ENCODE measurements at regions not wholly inside any gene's neighbourhood (a gene's known extent, or its start where the extent isn't known, plus 50 kb on each side); places are given as distances from the start of the nearest gene placed in this dataset.

DNA sequence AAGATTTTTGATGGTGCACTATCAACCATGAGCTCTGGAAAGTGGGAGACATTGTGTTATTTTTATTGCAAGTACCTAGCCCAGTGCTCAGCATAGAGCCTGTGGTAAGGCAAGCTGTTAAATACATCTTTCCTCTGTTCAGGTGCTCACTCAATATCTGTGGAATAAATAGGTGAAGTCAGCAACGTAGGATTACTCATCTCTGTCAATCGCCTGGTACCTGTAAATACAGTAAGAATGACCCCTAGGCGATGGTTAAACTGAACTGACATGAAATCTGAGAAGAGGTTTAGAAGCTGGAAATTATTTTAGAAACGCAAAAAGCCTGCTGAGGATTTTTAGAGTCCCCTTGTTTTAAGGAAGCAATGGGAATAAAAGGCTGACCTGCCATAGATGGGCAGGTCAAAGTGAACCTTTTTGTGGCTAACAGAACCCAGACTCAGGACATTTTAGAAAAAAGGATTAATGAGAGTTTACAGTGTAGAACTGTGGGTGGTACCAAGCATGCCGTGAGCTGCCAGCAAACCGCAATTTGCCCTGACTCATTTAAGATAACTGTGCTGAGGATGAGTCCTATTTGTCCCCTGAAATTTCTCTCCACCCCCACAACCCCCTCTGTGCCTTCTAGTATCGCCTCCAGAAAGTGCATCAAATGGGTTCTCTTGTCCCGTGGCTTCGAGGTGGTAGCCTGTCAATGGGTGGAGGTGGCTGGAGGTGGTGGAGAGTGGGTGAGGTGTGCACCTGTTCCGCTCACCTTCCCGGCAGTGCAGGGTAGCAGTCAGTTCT, 375.1 kb downstream of the MED10 start:
- no peak for DNase-seq (ENCODE audit: low read depth)

DNA sequence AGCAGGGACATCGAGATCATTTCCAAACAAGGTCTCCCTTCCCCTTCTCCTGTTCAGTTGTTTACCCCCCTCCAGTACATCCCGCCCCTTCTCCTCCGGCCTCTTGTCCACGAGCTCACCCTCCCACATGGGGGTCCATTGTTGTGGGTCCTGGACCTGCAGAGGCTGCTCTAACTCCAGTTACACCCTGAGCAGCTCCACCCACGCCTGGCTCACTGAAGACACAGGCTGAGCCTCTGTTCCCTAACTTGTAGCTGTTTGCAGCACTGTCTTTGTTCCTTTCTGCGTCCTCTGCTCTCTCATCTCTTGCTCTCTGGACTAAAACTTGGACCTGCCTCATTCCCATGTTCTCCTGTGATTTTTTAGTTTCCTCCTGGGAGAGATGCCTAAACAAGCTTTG, 377.5 kb downstream of the MED10 start:
- DNase-seq (ENCODE audit: low read depth), result no peak

DNA sequence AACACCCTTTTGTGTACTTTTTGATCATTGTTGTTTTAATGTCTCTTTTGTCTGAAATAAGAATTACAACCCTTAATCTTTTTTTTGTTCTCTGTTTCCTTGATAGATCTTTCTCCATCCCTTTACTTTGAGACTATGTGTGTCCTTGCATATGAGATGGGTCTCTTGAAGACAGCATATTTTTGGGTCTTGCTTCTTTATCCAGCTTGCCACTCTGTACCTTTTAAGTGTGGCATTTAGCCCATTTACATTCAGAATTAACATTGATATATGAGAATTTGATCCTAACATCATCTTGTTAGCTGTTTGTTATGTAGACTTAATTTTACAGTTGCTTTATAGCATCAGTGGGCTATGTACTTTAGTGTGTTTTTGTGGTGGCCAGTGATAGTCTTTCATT, 382.5 kb downstream of the MED10 start:
- no peak for DNase-seq (ENCODE audit: low read depth)

DNA sequence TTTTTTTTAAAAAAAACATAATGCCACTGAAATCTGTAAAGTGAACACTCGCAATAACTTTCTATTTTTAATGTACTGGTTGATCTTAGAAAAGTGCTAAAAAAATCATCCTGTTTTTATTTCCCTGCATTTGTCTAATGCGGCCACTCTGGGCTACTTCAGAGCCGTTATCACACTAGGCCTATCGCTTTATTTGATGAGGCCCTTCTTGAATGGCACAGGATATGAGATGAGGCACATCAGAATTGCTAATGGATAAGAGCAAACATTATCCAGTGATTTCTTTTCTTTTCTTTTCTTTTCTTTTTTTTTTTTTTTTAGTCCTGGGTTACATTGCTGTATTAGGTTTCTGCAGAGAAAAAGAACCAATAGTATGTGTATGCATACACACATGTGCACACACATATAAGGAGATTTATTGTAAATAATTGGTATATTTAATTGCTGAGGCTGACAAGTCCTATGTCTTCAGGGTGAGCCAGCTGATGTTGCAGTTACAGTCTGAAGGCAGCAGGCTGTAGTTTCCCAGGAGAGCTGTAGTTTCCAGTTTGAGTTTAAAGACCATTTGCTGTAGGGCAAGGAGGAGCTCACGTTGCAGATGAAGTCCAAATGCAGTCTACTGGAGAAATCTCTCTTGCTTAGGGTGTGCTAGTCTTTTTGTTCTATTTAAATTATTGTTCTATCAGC, 391.7 kb downstream of the MED10 start:
- no peak for DNase-seq (ENCODE audit: low read depth)

DNA sequence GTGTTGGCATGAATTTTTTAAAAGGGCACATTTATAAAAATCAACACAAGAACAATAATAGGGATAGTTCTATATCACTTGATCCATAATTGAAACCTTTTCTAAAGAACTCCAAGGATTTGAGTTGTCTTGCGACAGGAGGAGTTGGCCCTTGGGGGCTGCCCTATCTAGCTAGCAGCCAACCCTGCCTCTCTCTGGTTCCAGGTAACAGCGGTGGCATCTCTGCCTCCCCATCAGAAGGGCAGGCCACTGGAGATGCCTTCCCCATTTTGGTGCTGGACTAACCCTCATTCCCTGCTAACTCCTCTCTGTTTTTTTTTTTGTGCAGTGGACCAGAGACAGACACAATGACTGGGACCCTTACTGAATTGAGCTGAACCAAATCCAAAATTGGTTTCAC, 393.0 kb downstream of the MED10 start:
- no peak for DNase-seq (ENCODE audit: low read depth)

DNA sequence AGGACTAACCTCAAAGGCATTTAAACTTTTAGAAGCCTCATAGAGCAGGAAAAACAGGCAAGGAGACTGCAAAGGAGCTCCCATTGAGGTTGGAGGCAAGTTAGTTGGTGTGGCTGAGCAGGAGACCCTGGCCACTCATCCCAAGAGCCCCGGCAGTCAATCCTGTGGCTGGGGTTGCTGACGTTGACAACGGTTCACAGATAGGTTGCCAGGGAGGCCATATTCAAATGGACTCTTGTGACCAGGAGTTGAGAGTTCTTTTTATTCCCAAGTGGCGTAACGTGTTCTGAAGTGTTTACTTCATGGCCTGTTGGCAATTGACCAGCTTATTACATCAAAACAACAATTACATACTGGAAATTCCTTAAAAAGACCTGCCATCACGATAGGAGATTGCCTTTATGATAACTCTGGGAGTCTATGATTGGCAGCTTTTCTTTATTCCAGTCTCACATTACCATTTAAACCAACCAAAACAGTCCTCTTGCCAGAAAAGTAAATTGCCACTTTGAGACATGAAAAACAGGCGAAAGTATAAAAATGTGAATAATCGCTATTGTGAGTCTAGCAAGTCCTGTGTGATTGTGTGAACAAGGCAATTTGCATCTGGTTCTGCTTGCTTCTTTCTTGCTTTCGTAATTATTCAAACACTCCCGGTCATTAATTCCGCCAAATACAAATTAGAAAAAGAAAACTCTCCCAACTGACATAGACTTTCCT, 394.9 kb downstream of the MED10 start:
- no peak for DNase-seq (ENCODE audit: low read depth)

DNA sequence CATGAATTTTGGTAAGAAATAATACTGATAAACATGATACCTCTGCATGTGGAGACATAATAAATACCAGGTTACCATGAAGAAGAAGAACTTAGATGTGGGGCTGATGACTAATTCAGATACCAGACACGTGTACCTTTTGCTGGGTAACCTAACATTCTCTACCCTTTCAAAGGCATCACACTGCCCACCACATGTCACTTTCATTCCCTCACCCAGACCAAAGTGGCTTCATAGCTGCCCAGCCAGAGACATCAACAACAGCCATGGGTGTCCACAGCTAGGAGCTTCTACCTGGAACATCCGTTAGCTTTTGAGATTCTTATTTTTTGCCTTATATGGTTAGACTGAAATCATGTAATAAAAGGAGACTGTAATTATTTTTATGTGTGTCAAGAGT, 396.8 kb downstream of the MED10 start:
- no peak for DNase-seq (ENCODE audit: low read depth)

DNA sequence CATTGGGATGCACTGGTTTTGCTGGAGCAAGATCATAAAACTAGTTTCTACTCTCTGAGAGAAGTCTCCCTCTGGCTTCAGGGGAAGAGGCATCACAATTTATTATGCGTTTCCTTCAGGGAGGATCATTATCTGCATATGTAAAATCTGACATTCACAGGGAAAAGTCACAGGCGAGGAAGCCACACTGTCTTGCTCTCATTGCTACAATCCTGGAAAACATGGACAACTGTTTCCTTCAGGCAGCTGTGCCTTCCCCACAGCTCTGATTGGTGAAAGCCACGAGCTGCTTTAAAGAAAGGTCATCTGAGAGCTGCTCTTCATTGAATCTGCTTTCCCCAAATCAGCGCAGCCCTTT, 397.8 kb downstream of the MED10 start:
- DNase-seq (ENCODE audit: low read depth), result no peak

DNA sequence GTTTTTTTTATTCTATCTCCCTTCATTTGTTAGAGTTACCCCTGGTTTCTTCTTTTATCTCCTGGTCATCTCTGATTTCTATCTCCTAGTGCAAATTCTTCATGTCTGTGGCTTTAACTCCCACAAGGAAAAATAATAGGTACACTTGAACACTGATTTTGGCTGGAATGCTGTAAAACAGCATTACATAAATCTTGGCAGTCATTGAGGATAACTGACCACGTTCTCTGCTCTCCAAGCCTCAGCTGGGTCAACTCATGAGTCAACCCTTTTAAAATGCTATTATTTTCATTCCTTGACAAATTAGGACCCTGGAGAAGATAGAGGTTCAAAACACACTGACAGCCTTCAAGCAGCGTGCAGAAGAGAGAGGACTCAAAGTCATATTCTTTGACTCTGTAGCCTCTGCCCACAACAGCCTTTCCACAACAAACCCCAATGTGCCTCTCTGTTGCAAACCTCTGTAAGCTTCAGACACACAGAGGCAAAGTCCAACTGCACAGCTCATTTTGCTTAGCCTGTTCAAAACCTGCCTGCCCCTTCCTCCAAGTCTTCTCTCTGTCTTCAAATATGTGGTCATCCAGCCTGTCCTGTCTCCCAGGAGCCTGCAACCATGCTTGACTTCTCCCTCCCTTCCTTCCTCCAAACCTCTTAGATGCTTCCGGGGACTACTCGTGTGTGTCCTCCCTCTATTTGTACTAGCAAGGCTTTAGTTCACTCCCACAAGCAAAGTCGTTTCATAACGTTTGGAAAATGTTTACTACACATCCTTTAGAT, 398.4 kb downstream of the MED10 start:
- no peak for DNase-seq (ENCODE audit: low read depth)

DNA sequence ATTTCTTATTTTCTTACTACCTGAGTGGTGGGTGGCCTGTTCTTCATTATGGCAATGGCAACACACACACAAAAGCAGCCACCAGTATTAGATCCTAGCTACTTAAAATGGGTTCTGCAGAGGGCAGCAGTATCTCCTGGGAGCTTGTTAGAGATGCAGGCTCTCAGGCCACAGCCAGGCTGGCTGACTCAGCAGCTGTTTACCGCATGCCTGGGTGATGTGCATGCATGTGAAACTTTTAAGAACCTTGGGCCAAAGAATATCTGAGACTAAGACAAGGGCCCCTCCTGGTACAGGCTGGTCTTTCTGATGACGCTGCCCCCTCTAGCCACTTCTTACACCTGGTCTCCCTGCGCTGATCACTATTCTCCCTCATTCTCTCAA, 399.0 kb downstream of the MED10 start:
- DNase-seq (ENCODE audit: low read depth), result no peak

DNA sequence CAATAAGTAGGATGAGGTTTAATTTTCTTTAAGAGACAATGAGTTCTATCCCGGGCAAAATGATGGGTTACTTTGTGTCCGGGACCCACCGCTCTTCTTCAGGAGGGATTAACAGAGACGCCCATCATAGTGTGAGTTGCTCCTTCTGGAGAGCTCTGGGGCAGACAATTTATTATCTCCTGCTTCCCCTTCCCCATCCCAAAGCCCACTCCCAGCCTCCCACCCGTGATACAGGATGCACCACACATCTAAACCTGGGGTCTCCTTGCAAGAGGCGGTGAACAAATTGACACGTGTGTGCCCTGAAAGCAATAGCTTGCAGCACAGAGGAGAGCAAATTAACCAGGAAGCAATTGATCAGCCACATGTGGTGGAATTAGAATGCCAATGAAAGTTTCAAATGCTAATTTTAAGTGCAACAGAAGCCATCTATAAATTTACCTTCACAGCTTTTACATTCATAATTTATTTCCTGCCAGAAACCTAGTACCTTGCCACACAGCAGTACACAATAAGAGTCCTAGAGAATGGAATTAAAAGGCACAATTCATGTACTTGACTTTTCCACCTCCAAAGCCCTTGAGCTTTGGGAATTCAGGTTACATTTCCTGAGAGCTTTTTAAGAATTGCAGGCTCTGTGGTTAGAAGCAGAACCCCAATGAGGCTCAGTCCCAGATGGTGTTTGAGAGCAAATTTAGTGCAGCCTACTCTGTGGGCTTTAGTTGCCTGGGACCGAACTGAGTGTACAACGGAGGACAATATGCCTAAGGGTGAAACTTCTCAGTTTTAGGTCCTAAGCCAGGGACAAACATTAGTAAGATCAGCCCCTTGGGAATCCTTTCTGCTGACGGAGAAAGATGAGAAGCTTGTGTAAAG, 399.6 kb downstream of the MED10 start:
- no peak for DNase-seq (ENCODE audit: low read depth)

DNA sequence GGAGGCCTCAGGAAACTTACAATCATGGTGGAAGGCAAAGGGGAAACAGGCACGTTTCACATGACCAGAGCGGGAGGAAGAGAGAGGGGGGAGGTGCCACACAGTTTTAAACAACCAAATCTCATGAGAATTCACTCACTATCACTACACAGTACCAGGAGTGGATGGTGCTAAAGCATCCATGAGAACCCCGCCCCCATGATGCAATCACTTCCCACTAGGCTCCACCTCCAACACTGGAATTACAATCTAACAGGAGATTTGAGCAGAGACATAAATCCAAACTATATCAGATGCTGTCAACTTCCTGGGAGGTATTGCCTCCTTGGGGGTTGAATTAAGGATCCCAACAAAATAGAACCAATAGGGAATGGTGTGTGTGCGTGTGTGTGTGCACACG, 407.1 kb downstream of the MED10 start:
- DNase-seq (ENCODE audit: low read depth), result no peak

DNA sequence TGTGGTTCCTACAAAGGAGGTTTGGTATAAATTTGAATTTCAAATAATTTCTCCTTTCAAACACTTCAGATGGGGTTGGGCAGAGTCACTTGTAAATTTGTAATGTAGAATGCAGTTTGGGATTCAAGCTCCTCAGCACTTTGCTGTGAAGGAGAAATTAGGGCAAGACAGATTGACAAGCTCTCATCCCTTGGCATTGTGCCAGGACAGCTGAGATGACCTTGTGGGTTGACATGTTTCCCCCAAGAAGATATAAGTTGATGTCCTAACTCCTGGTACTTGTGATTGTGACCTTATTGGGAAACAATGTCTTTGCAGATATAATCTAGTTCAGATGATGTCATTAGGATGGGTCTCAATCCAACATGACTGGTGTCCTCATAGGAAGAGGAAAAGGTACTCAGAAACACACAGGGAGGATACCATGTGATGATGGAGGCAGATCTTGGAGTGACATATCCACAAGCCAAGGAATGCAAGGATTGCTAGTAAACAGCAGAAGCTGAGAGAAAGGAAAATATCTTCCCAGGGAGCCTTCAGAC, 408.3 kb downstream of the MED10 start:
- DNase-seq (ENCODE audit: low read depth), result no peak

DNA sequence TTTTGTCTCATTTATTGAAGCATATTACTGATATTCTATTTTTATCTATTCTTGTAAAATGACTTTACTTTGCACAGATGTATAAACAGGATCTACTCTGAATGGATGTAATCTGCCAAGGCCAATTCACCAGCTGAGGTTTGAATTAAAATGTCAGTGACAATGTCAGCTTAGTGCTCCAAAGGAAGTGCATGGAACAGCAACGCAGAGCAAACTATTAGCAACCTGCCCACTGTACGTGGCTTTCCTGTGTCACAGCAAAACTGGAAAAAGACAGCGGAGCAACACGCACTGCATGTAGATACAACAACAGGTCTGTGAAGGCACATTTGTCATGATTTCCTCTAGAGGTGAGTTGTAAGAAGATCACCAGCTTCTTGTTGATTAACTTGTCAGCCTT, 409.4 kb downstream of the MED10 start:
- DNase-seq (ENCODE audit: low read depth), result no peak

DNA sequence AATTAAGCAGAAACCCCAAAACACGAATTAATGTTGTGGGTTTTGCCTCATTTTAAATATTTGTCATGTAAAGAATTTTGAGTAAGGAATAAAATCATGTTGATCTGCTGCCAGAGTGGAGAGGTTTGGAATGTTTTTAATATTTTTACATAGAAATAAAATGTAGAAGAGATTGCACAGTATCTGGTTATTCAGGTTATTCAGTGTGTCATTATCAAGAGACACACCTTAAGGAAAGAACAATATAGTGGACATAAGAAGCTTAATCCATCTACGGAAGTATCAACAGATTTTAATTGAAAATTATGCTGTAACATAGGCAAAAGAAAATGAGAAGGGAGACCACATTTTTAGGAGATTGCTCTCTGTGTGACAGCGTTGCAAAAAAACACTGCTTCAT, 410.4 kb downstream of the MED10 start:
- no peak for DNase-seq (ENCODE audit: low read depth)

DNA sequence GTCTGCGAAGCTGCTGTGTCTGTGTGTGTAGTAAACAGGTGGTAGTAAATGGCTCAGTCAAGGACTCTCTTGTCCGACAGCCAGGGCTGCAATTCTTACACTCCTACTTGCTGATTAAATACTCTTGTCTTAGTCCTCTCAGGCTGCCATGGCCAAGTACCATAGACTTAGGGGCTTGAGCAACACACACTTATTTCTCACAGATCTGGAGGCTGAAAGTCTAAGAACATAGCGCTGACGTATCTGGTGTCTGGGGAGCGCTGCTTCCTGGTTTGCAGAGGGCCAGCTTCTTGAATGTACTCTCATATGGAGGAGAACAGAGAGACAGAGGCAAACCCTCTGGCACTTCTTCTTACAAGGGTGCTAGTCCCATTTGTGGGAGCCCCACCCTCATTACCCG, 411.0 kb downstream of the MED10 start:
- no peak for DNase-seq (ENCODE audit: low read depth)

DNA sequence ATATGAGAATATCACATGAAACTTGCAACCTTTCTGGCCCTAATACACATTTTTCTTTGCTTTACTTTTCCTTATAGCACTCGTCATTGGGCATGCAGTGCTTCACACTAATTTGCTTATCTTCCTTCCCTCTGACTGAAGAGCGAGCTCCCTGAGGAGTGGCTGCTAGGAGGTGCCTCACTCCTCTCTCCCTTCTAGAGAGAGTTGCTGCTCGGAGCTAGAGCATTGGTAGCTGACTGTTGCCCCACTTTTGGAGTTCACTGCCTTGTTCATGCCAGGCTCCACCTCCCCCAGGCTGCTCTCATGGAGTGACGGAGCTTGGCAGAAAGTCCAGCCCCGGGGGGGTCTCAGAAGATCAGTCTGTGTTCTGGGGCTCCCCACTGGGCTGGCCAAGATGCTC, 413.2 kb downstream of the MED10 start:
- DNase-seq (ENCODE audit: low read depth), result no peak

DNA sequence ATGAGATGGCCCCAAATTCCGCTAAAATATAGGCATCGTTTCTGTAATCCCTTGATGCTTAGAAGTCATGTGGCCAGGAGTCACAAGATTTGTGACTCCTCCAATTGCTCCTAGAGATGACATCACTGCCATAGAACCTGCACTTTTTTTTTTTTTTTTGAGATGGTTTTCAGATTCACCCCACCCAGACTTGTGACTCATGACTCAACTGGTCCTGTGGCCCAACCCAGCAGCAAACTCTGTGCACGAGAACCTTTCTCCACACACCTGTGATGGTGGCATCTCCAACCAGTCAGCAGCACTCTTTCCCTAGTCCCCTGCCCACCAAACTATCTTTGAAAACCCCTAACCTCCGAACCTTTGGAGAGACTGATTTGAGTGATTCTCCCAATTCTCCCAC, 414.0 kb downstream of the MED10 start:
- no peak for DNase-seq (ENCODE audit: low read depth)

DNA sequence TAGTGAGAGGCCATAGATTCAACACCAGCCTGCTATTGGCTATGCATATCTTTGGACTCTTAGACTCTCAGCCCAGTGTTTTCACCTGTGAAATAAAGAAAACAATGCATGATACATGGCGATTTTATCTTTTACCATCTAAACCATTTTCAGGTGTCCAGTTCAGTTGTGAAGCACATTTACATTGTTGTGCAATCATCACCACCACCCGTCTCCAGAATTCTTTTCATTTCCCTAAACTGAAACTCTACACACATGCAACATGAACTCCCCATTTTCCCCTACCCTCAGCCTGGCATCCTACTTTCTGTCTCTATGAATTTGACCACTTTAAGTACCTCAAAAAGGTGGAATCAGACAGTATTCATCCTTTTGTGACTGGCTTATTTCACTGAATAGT, 420.6 kb downstream of the MED10 start:
- no peak for DNase-seq (ENCODE audit: low read depth)

DNA sequence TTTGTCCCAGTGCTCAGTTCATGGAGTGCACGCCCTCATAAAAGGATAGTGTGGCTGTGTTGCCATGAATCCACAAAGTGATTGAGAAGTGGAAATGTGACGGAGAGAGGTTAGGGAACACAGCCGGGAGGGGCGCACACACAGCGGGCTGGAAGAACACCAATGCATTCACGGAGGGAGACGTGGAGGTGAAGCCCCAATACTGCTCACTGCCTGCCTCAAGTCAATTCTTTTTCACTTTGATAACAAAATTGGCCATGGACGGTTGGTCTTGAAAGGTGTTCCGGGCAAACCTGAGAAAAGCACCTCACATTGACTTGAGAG, 424.1 kb downstream of the MED10 start:
- DNase-seq (ENCODE audit: low read depth), result no peak

DNA sequence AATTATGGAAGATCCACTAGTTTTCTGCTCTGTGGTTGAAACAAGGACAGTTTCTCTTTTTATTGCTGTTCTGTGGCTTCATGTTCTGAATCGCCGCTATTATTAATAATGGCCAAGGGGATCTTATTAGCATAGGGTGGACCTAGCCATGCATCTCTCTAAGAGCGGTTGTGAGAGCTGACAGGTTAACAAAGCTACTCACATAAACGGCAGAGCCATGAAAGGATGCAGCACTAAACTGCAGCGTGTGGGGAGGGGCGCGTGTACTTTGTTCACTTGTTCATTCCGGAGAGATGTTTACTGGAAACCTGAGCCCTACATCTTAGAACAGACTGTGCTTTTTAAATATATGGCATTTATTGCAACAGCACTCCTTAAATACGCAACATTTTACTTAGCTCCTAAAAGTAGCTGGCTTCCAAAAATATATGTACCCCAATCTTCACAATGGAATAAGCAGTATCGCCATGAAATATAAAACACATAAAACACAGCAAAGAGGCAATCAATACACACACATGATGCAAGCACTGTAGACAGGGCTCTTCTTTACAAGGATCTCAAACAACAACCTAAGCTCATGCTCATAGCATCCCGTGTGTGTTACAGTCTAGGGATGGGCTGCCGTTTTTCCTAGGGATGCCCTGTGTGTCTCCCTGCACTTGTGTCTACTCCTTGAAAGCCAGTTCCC, 424.6 kb downstream of the MED10 start:
- no peak for DNase-seq (ENCODE audit: low read depth)

Data from fibroblast of gingiva (primary cell).